WTC11 (cell line): ENCODE measurements at regions not wholly inside any gene's neighbourhood (a gene's known extent, or its start where the extent isn't known, plus 50 kb on each side); places are given as distances from the start of the nearest gene placed in this dataset.

Experiments
- ATAC-seq: fragments of 200-7000 bp; cut with Tn5 transposase; 2 replicates; pipeline ENCODE4 v1.10.0; 2021; ENCODE audit warnings: mild to moderate bottlenecking, moderate library complexity
- CTCF ChIA-PET: fragments of 300-600 bp; sonication (Branson Sonifier 250); formaldehyde crosslinking; loops from one replicate; lab custom pipeline; 2021; ENCODE audit warnings: antibody characterized with exemption; lab: Charles Lee
- POLR2A ChIA-PET: fragments of 350-600 bp; sonication (Branson Sonifier 250); formaldehyde crosslinking; loops from one replicate; lab custom pipeline; 2021; ENCODE audit warnings: antibody characterized with exemption; lab: Charles Lee
- DNase-seq: peaks from one replicate; pipeline ENCODE4 v3.0.0; 2021; ENCODE audit warnings: low spot score
- H3K27ac Mint-ChIP-seq: 2 replicates; pipeline ENCODE4 v1.8.0; 2021; ENCODE audit warnings: mixed read lengths
- H3K27me3 Mint-ChIP-seq: 2 replicates; pipeline ENCODE4 v1.8.0; 2021; ENCODE audit warnings: low read depth, mild to moderate bottlenecking, moderate library complexity, mixed read lengths
- H3K36me3 Mint-ChIP-seq: 2 replicates; pipeline ENCODE4 v1.8.0; 2021; ENCODE audit warnings: mixed read lengths
- H3K4me1 Mint-ChIP-seq: 2 replicates; pipeline ENCODE4 v1.8.0; 2022; ENCODE audit warnings: mixed read lengths
- H3K4me3 Mint-ChIP-seq: 2 replicates; pipeline ENCODE4 v1.8.0; 2021; ENCODE audit warnings: mild to moderate bottlenecking, moderate library complexity, mixed read lengths
- H3K9me3 Mint-ChIP-seq: 2 replicates; pipeline ENCODE4 v1.8.0; 2021; ENCODE audit warnings: mixed read lengths
- AR ChIP-seq: fragments of 250-450 bp; sonication (Bioruptor Pico); IDR thresholded peaks from 2 replicates; pipeline ENCODE4 v1.9.0; 2021; ENCODE audit warnings: mild to moderate bottlenecking
- E2F1 ChIP-seq: sonication (generic); formaldehyde crosslinking; IDR thresholded peaks from 2 replicates; pipeline ENCODE4 v1.8.0; 2022; ENCODE audit warnings: mild to moderate bottlenecking, missing genetic modification reagents
- ELF4 ChIP-seq: sonication (generic); formaldehyde crosslinking; IDR thresholded peaks from 2 replicates; pipeline ENCODE4 v1.8.1; 2022; ENCODE audit warnings: low read depth, mild to moderate bottlenecking, moderate library complexity, missing genetic modification reagents
- FOXP4 ChIP-seq: sonication (generic); formaldehyde crosslinking; IDR thresholded peaks from 2 replicates; pipeline ENCODE4 v1.8.0; 2022; ENCODE audit warnings: mild to moderate bottlenecking, missing genetic modification reagents
- IRF1 ChIP-seq: sonication (generic); formaldehyde crosslinking; IDR thresholded peaks from 2 replicates; pipeline ENCODE4 v1.8.0; 2023; ENCODE audit warnings: missing genetic modification reagents
- IRF2 ChIP-seq: sonication (generic); formaldehyde crosslinking; IDR thresholded peaks from 2 replicates; pipeline ENCODE4 v1.8.0; 2022; ENCODE audit warnings: low read depth, missing genetic modification reagents, borderline replicate concordance
- JAZF1 ChIP-seq: fragments of 250-450 bp; sonication (Bioruptor Pico); IDR thresholded peaks from 2 replicates; pipeline ENCODE4 v1.9.0; 2021; ENCODE audit warnings: moderate library complexity, mild to moderate bottlenecking, inconsistent platforms
- JUN ChIP-seq: sonication (generic); formaldehyde crosslinking; IDR thresholded peaks from 2 replicates; pipeline ENCODE4 v1.8.0; 2023; ENCODE audit warnings: mild to moderate bottlenecking, missing genetic modification reagents
- PREB ChIP-seq: sonication (generic); formaldehyde crosslinking; IDR thresholded peaks from 2 replicates; pipeline ENCODE4 v1.8.1; 2022; ENCODE audit warnings: mild to moderate bottlenecking, missing genetic modification reagents, moderate library complexity, borderline replicate concordance
- SP1 ChIP-seq: sonication (generic); formaldehyde crosslinking; conservative IDR thresholded peaks from 2 replicates; pipeline ENCODE4 v1.8.1; 2022; ENCODE audit warnings: missing genetic modification reagents
- TP53 ChIP-seq: sonication (generic); formaldehyde crosslinking; IDR thresholded peaks from 2 replicates; pipeline ENCODE4 v1.8.1; 2023; ENCODE audit warnings: mild to moderate bottlenecking, missing genetic modification reagents
- USF2 ChIP-seq: sonication (generic); formaldehyde crosslinking; IDR thresholded peaks from 2 replicates; pipeline ENCODE4 v1.8.1; 2023; ENCODE audit warnings: mild to moderate bottlenecking, missing genetic modification reagents, moderate library complexity
- ZNF219 ChIP-seq: sonication (generic); formaldehyde crosslinking; IDR thresholded peaks from 2 replicates; pipeline ENCODE4 v1.8.0; 2023; ENCODE audit warnings: missing genetic modification reagents, mild to moderate bottlenecking, borderline replicate concordance
- ZNF416 ChIP-seq: fragments of 250-450 bp; sonication (Bioruptor Pico); IDR thresholded peaks from 2 replicates; pipeline ENCODE4 v1.9.0; 2021; ENCODE audit warnings: mild to moderate bottlenecking, inconsistent platforms
- ZNF512 ChIP-seq: sonication (generic); formaldehyde crosslinking; IDR thresholded peaks from 2 replicates; pipeline ENCODE4 v1.8.1; 2022; ENCODE audit warnings: missing genetic modification reagents, borderline replicate concordance

GRCh38 chr4:188377816-188378215 lies 238.6 kb downstream of the TRIML1 start:
- no peak for DNase-seq
- ChIA-PET CTCF (no interaction called here), POLR2A (no interaction called here)
- Mint-ChIP-seq H3K4me1 (no peaks in the 10 kb centered on the region), H3K9me3 (peaks cover 40% of the 10 kb centered on the region), H3K4me3 (no peak overlapping the region), H3K27me3 (peaks cover 3% of the 10 kb centered on the region; the same call in 1 of the 2 replicates), H3K36me3 (peaks cover 27% of the 10 kb centered on the region), H3K27ac (no peak overlapping the region)
- ATAC-seq, result no peak
- no peak for TF ChIP-seq TP53 (CRISPR knock-in tag)

GRCh38 chr4:188383180-188383579 lies 243.9 kb downstream of the TRIML1 start:
- H3K4me1 Mint-ChIP-seq, result peaks cover 12% of the 10 kb centered on the region
- no peak overlapping the region for H3K4me3 Mint-ChIP-seq
- ATAC-seq, result no peak
- no peak for DNase-seq
- POLR2A ChIA-PET, result no interaction called here
- CTCF ChIA-PET, result no interaction called here
- H3K9me3 Mint-ChIP-seq, result peaks cover 29% of the 10 kb centered on the region
- peaks cover 24% of the 10 kb centered on the region for H3K36me3 Mint-ChIP-seq
- H3K27me3 Mint-ChIP-seq, result peaks cover 3% of the 10 kb centered on the region; the same call in 1 of the 2 replicates
- TF ChIP-seq SP1 (no peak), PREB (no peak), ELF4 (CRISPR knock-in tag) (no peak), FOXP4 (CRISPR knock-in tag) (no peak), ZNF512 (CRISPR knock-in tag) (no peak), USF2 (CRISPR knock-in tag) (no peak), JUN (CRISPR knock-in tag) (no peak), AR (CRISPR knock-in tag) (no peak), ZNF219 (CRISPR knock-in tag) (no peak), JAZF1 (CRISPR knock-in tag) (no peak), IRF1 (CRISPR knock-in tag) (no peak), IRF2 (no peak), ZNF416 (CRISPR knock-in tag) (no peak), E2F1 (no peak)
- H3K27ac Mint-ChIP-seq, result no peak overlapping the region
